ENCODE measurements at regions not wholly inside any gene's neighbourhood (a gene's known extent, or its start where the extent isn't known, plus 50 kb on each side); places are given as distances from the start of the nearest gene placed in this dataset.
A peak's percentile ranks its signal among the peaks of the same experiment; 100 is the strongest.
"Not testable (repeated sequence)": the region's sequence is repeated elsewhere in the genome, so short reads cannot be mapped to it uniquely, and the experiment has no call there.

DNA sequence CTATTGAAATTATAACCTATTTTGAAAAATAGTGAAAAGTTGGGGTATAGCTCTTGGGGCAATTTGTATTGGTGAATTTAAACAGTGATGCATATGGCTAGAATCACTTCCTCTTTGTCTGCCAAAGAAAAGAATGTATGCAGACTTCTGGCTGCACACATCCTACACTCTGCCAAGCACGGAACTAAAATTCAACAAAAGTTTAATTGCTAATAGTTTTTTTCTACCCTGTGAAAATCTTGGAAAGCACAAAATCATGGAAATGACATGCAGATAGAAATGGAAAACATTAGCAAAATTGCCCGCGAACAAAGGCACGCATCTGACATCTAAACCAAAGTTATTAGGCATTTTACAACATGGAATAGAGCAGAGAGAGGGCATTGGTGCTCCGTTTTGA lies 106.4 kb upstream of the PDE10A start:
- DNase-seq (ENCODE audit: low read depth in 4 of 6, low spot score in 6 of 6) = peak in 1 of 6 donors; percentile 25
- Histone ChIP-seq H3K4me1 (ENCODE audit: control insufficient read depth, insufficient read depth, low read length) (no peaks in the 10 kb centered on the region), H3K9me3 (ENCODE audit: control insufficient read depth, insufficient read depth, low read length) (no peaks in the 10 kb centered on the region), H3K36me3 (ENCODE audit: control insufficient read depth, insufficient read depth, low read length) (no peaks in the 10 kb centered on the region), H3K27me3 (ENCODE audit: control insufficient read depth, insufficient read depth, low read length) (no peaks in the 10 kb centered on the region), H3K27ac (ENCODE audit: low read depth, low read length) (no peak overlapping the region), H3K4me3 (ENCODE audit: low read depth, low read length) (no peak overlapping the region)
- no CpG with 5 or more reads among the region's 5 CpGs for WGBS (ENCODE audit: insufficient coverage)

DNA sequence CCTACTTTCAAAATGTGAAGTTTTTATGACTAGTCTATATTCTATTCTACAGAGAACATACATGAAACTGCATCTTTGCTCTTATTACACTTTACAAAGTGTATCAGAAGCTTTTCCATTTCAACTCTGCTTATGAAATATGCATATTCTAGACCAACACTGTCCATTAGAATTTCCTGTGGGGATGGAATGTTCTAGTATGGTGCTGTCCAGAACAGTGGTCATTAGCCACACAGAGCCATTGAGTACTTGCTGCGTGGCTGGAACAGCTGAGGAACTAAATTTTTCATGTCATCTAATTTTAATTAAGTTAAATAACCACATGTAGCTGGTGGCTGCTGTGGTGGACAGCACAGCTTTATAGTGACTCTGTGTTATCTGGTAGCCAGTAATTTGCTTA lies 105.9 kb upstream of the PDE10A start:
- DNase-seq (ENCODE audit: low read depth in 4 of 6, low spot score in 6 of 6) = no peak
- H3K27ac ChIP-seq (ENCODE audit: low read depth, low read length) = no peak overlapping the region

DNA sequence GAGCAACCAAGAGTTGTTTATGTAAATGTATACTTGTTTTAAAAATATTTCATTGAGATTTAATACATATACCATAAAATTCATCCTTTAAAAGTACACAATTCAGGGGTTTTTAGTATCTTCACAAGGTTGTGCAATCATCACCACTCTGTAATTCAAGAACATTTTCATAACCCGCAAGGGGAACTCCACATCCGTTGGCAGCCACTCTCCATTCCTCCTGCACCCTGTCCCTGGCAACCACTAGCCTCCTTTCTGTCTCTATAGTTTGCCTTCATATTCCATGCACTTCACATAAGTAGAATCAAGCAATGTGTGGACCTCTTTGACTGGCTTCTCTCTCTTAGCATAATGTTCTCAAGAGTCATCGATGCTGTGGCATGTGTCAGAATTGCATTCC lies 104.2 kb upstream of the PDE10A start:
- H3K4me3 ChIP-seq (ENCODE audit: low read depth, low read length) = no peak overlapping the region
- no peaks in the 10 kb centered on the region for H3K36me3 ChIP-seq (ENCODE audit: control insufficient read depth, insufficient read depth, low read length)
- no peak for DNase-seq (ENCODE audit: low read depth in 4 of 6, low spot score in 6 of 6)
- H3K9me3 ChIP-seq (ENCODE audit: control insufficient read depth, insufficient read depth, low read length) = no peaks in the 10 kb centered on the region
- no peaks in the 10 kb centered on the region for H3K27me3 ChIP-seq (ENCODE audit: control insufficient read depth, insufficient read depth, low read length)
- no peak overlapping the region for H3K27ac ChIP-seq (ENCODE audit: low read depth, low read length)
- 44% methylated on average over 2 of the region's 3 CpGs for WGBS (ENCODE audit: insufficient coverage)
- no peaks in the 10 kb centered on the region for H3K4me1 ChIP-seq (ENCODE audit: control insufficient read depth, insufficient read depth, low read length)

More for the DNA sequence above, 105.9 kb upstream of the PDE10A start:
- no peaks in the 10 kb centered on the region for H3K27me3 ChIP-seq (ENCODE audit: control insufficient read depth, insufficient read depth, low read length)
- H3K4me1 ChIP-seq (ENCODE audit: control insufficient read depth, insufficient read depth, low read length) = no peaks in the 10 kb centered on the region
- H3K9me3 ChIP-seq (ENCODE audit: control insufficient read depth, insufficient read depth, low read length) = no peaks in the 10 kb centered on the region
- H3K4me3 ChIP-seq (ENCODE audit: low read depth, low read length) = no peak overlapping the region
- no peaks in the 10 kb centered on the region for H3K36me3 ChIP-seq (ENCODE audit: control insufficient read depth, insufficient read depth, low read length)
- no CpG with 5 or more reads among the region's 1 CpG for WGBS (ENCODE audit: insufficient coverage)

DNA sequence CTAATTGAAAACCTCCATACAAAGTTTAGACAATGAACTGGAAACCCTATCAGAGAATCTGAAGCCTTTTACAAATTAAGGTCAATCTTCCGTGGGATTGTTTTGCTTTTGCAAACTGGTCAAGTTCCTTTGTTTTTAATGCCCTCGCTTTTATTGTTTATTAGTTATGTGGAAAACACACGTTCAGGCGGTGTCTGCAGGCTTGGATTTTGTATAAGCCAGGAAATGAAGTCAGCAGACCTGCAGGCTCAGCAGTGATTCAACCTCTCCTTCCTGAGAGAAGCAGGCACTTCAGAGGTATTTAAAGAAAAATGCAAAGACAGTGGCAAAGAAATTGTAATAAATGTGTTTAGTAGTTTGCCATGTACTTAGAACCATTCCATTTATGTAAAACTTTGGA lies 103.4 kb upstream of the PDE10A start:
- Histone ChIP-seq H3K27me3 (ENCODE audit: control insufficient read depth, insufficient read depth, low read length) (no peaks in the 10 kb centered on the region), H3K27ac (ENCODE audit: low read depth, low read length) (no peak overlapping the region), H3K4me1 (ENCODE audit: control insufficient read depth, insufficient read depth, low read length) (no peaks in the 10 kb centered on the region), H3K9me3 (ENCODE audit: control insufficient read depth, insufficient read depth, low read length) (no peaks in the 10 kb centered on the region), H3K4me3 (ENCODE audit: low read depth, low read length) (no peak overlapping the region), H3K36me3 (ENCODE audit: control insufficient read depth, insufficient read depth, low read length) (no peaks in the 10 kb centered on the region)
- no peak for DNase-seq (ENCODE audit: low read depth in 4 of 6, low spot score in 6 of 6)
- 80% methylated on average over 4 of the region's 4 CpGs for WGBS (ENCODE audit: insufficient coverage)

DNA sequence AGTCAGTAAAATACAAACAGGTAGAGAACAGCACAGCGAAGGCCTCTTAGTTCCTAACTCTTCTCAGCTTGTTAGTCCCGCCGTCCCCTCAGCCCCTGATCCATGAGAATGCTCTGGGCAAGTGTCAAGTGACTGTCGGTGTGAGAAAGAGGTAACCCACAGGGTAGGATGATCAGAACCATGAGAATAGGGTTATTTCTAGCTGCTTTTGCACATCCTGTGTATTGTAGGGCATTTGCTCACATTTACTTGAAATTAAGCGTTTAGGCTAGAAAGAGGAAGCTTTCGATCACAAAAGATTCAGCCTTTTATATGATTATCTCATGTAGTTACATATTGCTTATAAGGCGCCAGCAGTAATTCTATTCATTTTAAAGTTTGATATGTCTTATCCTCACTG lies 103.0 kb upstream of the PDE10A start:
- Histone ChIP-seq H3K4me3 (ENCODE audit: low read depth, low read length) (no peak overlapping the region), H3K4me1 (ENCODE audit: control insufficient read depth, insufficient read depth, low read length) (no peaks in the 10 kb centered on the region), H3K9me3 (ENCODE audit: control insufficient read depth, insufficient read depth, low read length) (no peaks in the 10 kb centered on the region), H3K27ac (ENCODE audit: low read depth, low read length) (no peak overlapping the region), H3K27me3 (ENCODE audit: control insufficient read depth, insufficient read depth, low read length) (no peaks in the 10 kb centered on the region), H3K36me3 (ENCODE audit: control insufficient read depth, insufficient read depth, low read length) (no peaks in the 10 kb centered on the region)
- 85% methylated on average over 3 of the region's 7 CpGs for WGBS (ENCODE audit: insufficient coverage)
- DNase-seq (ENCODE audit: low read depth in 4 of 6, low spot score in 6 of 6) = no peak

DNA sequence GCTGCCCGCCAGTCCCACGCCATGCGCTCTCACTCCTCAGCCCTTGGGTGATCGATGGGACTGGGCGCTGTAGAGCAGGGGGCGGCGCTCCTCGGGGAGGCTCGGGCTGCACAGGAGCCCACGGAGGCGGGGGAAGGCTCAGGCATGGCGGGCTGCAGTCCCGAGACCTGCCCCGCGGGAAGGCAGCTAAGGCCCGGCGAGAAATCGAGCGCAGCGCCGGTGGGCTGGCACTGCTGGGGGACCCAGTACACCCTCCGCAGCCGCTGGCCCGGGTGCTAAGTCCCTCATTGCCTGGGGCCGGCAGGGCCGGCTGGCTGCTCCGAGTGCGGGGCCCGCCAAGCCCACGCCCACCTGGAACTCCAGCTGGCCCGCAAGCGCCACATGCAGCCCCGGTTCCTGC lies 102.2 kb upstream of the PDE10A start:
- not testable (repeated sequence) for H3K27me3 ChIP-seq (ENCODE audit: control insufficient read depth, insufficient read depth, low read length); H3K27ac ChIP-seq (ENCODE audit: low read depth, low read length); H3K4me1 ChIP-seq (ENCODE audit: control insufficient read depth, insufficient read depth, low read length); H3K36me3 ChIP-seq (ENCODE audit: control insufficient read depth, insufficient read depth, low read length); DNase-seq (ENCODE audit: low read depth in 4 of 6, low spot score in 6 of 6); H3K9me3 ChIP-seq (ENCODE audit: control insufficient read depth, insufficient read depth, low read length); H3K4me3 ChIP-seq (ENCODE audit: low read depth, low read length)
- WGBS (ENCODE audit: insufficient coverage) = 96% methylated on average over 17 of the region's 33 CpGs

DNA sequence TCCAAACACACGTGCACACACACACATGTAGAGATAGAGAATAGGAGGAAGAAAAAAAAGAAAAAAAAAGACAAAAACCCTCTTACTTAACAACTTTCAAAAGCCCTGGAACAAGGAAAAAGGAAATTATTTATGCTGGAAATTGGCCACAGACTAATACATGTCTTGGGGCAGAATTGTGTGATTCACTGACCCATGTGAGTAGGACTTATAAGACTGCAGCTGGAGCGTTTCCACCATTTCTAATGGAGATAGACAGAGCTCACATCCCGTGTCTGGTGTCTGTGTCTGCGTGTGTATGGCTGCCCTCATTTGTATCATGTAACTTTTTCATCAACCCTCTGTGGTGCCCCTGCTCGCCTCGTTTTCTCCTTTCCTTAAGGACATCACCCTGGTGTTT lies 99.8 kb upstream of the PDE10A start:
- WGBS (ENCODE audit: insufficient coverage) = 78% methylated on average over 2 of the region's 6 CpGs
- H3K4me3 ChIP-seq (ENCODE audit: low read depth, low read length) = no peak overlapping the region
- no peaks in the 10 kb centered on the region for H3K27me3 ChIP-seq (ENCODE audit: control insufficient read depth, insufficient read depth, low read length)
- no peaks in the 10 kb centered on the region for H3K9me3 ChIP-seq (ENCODE audit: control insufficient read depth, insufficient read depth, low read length)
- H3K4me1 ChIP-seq (ENCODE audit: control insufficient read depth, insufficient read depth, low read length) = no peaks in the 10 kb centered on the region
- H3K27ac ChIP-seq (ENCODE audit: low read depth, low read length) = no peak overlapping the region
- H3K36me3 ChIP-seq (ENCODE audit: control insufficient read depth, insufficient read depth, low read length) = no peaks in the 10 kb centered on the region
- DNase-seq (ENCODE audit: low read depth in 4 of 6, low spot score in 6 of 6) = no peak

DNA sequence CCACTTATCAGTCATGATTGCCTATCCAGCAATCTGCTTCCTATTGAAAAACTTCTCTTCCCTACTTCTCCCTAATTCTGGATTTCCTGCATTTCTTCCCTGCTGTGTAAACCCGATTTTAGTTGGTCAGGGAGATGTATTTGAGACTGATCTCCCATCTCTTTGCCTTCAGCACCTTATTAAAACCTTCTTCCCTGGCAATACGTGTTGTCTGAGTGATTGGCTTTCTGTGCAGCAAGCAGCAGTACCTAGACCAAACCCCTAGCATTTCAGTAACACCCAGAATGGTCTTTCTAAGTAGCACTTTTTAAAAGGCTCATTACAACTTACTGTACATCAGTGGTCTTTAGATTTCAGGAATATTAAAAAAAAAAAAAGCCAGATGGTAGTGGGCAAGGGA lies 99.1 kb upstream of the PDE10A start:
- DNase-seq (ENCODE audit: low read depth in 4 of 6, low spot score in 6 of 6) = no peak
- 80% methylated on average over 1 of the region's 2 CpGs for WGBS (ENCODE audit: insufficient coverage)
- Histone ChIP-seq H3K9me3 (ENCODE audit: control insufficient read depth, insufficient read depth, low read length) (no peaks in the 10 kb centered on the region), H3K4me3 (ENCODE audit: low read depth, low read length) (no peak overlapping the region), H3K27ac (ENCODE audit: low read depth, low read length) (no peak overlapping the region), H3K36me3 (ENCODE audit: control insufficient read depth, insufficient read depth, low read length) (no peaks in the 10 kb centered on the region), H3K4me1 (ENCODE audit: control insufficient read depth, insufficient read depth, low read length) (no peaks in the 10 kb centered on the region), H3K27me3 (ENCODE audit: control insufficient read depth, insufficient read depth, low read length) (no peaks in the 10 kb centered on the region)

DNA sequence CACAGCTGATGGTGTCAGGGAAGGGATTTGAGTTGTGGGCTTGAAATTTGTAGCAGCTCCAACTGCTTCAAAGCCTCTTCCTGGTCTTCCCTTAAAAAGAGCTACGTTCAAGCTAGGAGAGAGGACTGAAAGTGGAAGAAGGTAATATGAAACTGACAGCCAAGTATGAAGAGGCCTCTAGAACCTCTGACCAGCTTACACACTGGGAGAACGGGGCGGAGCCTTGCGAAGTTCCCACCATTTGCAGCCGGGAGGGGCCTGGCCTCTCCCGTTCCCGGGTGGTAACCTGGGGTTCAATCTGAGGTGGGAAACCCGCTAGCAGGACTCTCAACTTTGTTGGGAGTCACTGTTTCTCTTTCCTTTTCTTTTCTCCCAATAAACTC lies 97.8 kb upstream of the PDE10A start:
- Histone ChIP-seq H3K27me3 (ENCODE audit: control insufficient read depth, insufficient read depth, low read length) (no peaks in the 10 kb centered on the region), H3K4me3 (ENCODE audit: low read depth, low read length) (no peak overlapping the region), H3K27ac (ENCODE audit: low read depth, low read length) (no peak overlapping the region), H3K9me3 (ENCODE audit: control insufficient read depth, insufficient read depth, low read length) (no peaks in the 10 kb centered on the region), H3K36me3 (ENCODE audit: control insufficient read depth, insufficient read depth, low read length) (no peaks in the 10 kb centered on the region), H3K4me1 (ENCODE audit: control insufficient read depth, insufficient read depth, low read length) (no peaks in the 10 kb centered on the region)
- 96% methylated on average over 7 of the region's 8 CpGs for WGBS (ENCODE audit: insufficient coverage)
- DNase-seq (ENCODE audit: low read depth in 4 of 6, low spot score in 6 of 6) = no peak

DNA sequence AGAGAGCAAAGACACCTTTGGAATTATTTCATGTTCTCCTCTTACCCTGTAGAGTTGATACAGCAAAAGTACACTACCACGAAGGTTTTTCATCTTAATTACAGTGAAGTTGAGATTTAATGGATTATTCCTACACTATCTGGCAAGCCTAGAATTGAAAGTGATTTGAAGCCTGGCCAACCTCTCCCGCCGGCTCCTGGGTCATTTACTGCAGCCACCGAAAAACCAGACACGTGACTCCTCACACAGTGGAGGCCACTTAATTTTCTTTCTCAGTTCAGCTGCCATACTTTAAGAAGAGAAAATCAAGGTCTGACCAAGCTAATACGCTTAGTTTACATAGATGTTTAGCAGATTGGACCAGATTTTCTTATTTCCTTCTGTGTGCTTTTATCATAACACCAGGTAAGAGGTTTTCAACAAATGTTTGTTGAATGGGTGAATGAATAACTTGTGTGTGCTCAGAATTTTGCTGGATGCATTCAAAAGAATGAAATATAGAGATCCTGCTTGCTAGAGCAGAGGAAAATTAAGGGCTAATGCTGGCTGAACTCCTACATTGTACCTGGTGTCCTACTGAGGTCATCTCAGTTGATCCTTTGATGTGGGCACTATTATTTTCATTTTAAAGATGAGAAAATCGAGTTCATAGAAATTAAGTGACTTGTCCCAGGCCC lies 97.2 kb upstream of the PDE10A start:
- 79% methylated on average over 4 of the region's 7 CpGs for WGBS (ENCODE audit: insufficient coverage)
- H3K27ac ChIP-seq (ENCODE audit: low read depth, low read length) = no peak overlapping the region
- H3K4me3 ChIP-seq (ENCODE audit: low read depth, low read length) = no peak overlapping the region
- no peak for DNase-seq (ENCODE audit: low read depth in 4 of 6, low spot score in 6 of 6)
- H3K9me3 ChIP-seq (ENCODE audit: control insufficient read depth, insufficient read depth, low read length) = no peaks in the 10 kb centered on the region
- no peaks in the 10 kb centered on the region for H3K4me1 ChIP-seq (ENCODE audit: control insufficient read depth, insufficient read depth, low read length)
- no peaks in the 10 kb centered on the region for H3K27me3 ChIP-seq (ENCODE audit: control insufficient read depth, insufficient read depth, low read length)
- H3K36me3 ChIP-seq (ENCODE audit: control insufficient read depth, insufficient read depth, low read length) = no peaks in the 10 kb centered on the region

Measured in spinal cord (tissue), 9 donors.